ENCODE measurements at regions not wholly inside any gene's neighbourhood (a gene's known extent, or its start where the extent isn't known, plus 50 kb on each side); places are given as distances from the start of the nearest gene placed in this dataset.

GRCh38 chr9:107971241-107971640, 481.7 kb upstream of the KLF4 start:
- no peak for DNase-seq

- no peak for DNase-seq
Measured at GRCh38 chr9:107970726-107971125, 481.2 kb upstream of the KLF4 start.

GRCh38 chr9:107969727-107970126, 480.2 kb upstream of the KLF4 start:
- DNase-seq, result no peak

GRCh38 chr9:107969141-107969540, 479.6 kb upstream of the KLF4 start:
- no peak for DNase-seq

- no peak for DNase-seq
Measured at GRCh38 chr9:107963246-107963645, 473.7 kb upstream of the KLF4 start.

GRCh38 chr9:107960916-107961315, 471.3 kb upstream of the KLF4 start:
- DNase-seq, result no peak

- DNase-seq, result no peak
Measured at GRCh38 chr9:107954312-107954711, 464.7 kb upstream of the KLF4 start.

GRCh38 chr9:107953556-107954125, 464.1 kb upstream of the KLF4 start:
- DNase-seq, result no peak

- no peak for DNase-seq
Measured at GRCh38 chr9:107952773-107953172, 463.2 kb upstream of the KLF4 start.

- no peak for DNase-seq
Measured at GRCh38 chr9:107951511-107951910, 461.9 kb upstream of the KLF4 start.

GRCh38 chr9:107949061-107949460, 459.5 kb upstream of the KLF4 start:
- DNase-seq, result no peak

GRCh38 chr9:107948601-107949000, 459.0 kb upstream of the KLF4 start:
- no peak for DNase-seq

- DNase-seq, result no peak
Measured at GRCh38 chr9:107948086-107948485, 458.5 kb upstream of the KLF4 start.

- DNase-seq, result no peak
Measured at GRCh38 chr9:107946364-107947141, 457.0 kb upstream of the KLF4 start.

- no peak for DNase-seq
Measured at GRCh38 chr9:107945961-107946360, 456.4 kb upstream of the KLF4 start.

- DNase-seq, result no peak
Measured at GRCh38 chr9:107945493-107945892, 455.9 kb upstream of the KLF4 start.

GRCh38 chr9:107944387-107944786, 454.8 kb upstream of the KLF4 start:
- no peak for DNase-seq

GRCh38 chr9:107943901-107944300, 454.3 kb upstream of the KLF4 start:
- DNase-seq, result no peak

GRCh38 chr9:107942856-107943255, 453.3 kb upstream of the KLF4 start:
- DNase-seq, result no peak

- DNase-seq, result no peak
Measured at GRCh38 chr9:107942291-107942690, 452.7 kb upstream of the KLF4 start.

- DNase-seq, result no peak
Measured at GRCh38 chr9:107940616-107941595, 451.3 kb upstream of the KLF4 start.

- DNase-seq, result no peak
Measured at GRCh38 chr9:107938801-107939386, 449.3 kb upstream of the KLF4 start.

- no peak for DNase-seq
Measured at GRCh38 chr9:107935931-107936330, 446.4 kb upstream of the KLF4 start.

Data from NCI-H345 (cell line).